HG03439 (cell line): ENCODE measurements at regions not wholly inside any gene's neighbourhood (a gene's known extent, or its start where the extent isn't known, plus 50 kb on each side); places are given as distances from the start of the nearest gene placed in this dataset.
"Not testable (repeated sequence)": the region's sequence is repeated elsewhere in the genome, so short reads cannot be mapped to it uniquely, and the experiment has no call there.

Experiments
- ATAC-seq: cut with Tn5 transposase; IDR thresholded peaks from one replicate; pipeline ENCODE4 v1.9.1; 2021; ENCODE audit warnings: mild to moderate bottlenecking, moderate library complexity; ENCODE audit not compliant: unreplicated experiment

DNA sequence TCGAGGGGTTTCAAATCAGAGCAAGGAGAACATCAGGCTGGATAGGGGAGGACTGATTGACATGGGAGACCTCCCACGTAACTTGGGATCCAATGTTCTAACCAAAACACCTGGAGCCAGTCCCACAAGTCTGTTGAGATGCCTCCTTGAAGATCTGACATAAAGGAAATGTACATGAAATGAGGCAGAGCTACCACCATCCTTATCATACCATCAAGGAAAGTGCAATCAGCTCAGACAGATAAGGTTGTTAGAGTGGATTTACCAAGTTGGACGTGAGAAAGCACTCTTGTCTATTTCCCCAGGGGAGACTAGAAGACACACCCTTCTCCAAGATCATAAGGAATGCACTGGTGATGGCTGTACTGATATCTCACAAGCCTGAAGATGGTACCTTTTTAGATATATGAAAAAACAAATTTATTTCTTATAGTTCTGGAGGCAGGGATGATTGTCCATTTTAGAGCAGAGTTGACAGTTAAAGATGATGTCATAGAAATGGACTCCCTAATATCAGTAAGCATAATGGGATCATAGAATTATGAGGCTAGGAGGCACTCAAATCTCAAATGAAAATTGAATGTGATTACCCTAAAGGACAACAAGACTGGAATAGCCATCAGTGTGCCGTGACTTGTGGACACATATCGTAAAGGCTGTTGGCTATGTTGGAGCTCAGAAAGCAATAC lies 129.1 kb upstream of the RAB4A start:
- no peak for ATAC-seq

DNA sequence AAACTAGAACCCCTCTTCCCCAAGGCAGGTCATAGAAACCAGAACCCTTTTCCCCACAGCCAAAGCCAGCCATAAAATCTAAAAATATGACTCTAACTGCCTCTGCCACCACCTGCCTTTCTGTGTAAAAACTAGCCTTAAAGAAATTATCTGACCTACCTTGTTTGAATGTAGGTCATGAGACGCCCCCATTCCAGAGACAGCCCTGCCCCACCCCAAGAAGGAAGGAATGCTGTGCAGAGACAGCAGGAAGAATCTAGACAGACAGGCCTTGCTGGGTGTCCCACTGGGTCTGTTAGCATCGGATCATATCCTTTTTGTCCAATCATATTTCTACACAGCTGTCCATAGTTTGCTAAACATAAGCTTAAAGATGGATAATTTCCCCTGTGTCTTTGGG lies 128.4 kb upstream of the RAB4A start:
- no peak for ATAC-seq

DNA sequence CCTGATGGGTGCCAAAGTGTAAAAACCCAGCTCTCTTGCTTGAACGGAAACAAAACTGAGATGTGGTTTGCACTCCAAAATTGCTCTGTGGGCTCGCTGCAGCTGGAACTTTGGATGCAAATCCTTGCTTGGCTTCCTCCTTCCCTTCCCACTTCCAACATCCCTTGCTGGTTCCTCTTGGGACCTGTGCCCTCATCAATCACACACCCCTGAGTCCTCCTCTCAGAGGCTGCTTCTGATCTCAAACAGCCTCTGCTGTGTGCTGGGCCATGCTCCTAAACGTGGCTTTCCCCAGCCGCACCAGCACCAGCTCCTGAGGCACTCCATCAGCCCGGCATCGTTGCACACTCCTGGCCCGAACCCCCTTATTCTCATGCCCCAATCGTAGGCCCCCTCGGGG lies 124.3 kb upstream of the RAB4A start:
- no peak for ATAC-seq

DNA sequence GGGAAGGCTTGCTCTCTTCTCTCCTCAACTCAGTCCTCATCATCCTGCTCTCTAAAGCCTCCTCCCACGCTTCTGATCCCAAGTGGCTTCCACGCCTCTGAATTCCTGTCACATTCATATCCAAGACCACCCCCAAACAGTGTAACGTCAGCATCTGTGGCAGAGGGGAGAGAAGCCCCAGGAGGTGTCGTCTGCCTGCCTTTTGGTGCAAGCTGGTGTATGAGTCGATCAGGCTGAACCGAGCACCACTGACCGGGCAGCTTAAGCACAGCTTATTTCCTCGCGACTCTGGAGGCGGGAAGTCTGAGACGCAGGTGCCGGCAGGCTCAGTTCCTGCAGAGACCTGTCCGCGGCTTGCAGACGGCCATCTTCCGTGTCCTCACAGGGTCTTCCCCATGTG lies 123.8 kb upstream of the RAB4A start:
- ATAC-seq, result no peak

DNA sequence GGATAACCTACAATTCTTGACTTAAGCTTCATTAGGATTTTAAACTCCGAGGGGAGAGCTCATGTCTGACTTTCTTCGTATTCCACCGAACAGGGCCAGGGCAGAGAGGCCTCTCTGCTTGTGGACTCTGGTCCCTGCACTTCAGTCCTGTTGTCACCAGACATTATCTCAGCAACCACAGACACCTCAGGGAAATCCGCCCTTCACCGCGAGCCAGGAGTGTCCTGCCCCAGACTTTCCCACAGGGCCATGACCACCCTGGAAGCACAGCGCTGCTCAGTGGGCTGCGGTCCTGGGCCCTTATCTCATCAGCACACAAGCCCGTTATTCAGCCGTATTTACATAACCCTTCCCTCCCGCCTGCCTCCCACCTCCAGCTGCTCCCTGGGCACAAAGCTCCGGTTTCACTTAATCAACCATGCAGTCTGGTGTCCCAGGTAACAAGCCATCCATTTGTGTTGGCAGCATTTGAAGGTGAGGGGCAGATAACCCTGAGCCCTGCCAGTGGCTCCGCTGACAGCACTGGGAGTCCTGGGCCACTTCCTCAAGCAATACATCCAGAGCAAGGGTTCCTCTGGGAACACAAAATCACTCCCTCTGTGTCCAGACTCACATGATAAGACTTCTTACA lies 122.8 kb upstream of the RAB4A start:
- no peak for ATAC-seq

DNA sequence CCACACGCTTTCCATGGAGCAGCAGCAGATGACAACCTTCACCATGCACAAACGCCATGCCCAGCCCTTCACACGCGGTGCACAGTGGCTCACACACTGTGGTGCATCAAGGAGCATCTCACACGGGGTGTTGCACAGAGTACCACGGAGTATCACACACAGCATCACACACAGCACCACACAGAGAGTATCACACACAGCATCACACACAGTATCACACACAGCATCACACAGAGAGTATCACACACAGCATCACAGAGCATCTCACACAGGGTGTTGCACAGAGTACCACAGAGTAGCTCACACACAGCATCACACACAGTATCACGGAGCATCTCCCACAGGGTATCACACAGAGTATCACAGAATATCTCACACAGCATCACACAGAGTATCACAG lies 122.2 kb upstream of the RAB4A start:
- ATAC-seq, result no peak

DNA sequence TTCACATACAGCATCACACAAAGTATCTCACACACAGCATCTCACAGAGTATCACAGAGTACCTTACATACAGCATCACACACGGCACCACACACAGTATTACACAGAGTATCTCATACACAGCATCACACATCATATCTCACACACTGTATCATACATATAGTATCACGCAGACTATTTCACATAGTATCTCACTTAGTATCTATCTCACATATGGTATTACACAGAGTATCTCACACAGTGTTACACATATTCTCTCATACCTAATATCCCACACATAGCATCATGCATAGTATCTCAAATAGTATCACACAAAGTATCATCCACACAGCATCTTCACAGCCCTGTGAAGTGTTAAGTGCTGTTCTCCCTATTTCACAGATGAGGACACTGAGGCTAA lies 121.5 kb upstream of the RAB4A start:
- no peak for ATAC-seq

DNA sequence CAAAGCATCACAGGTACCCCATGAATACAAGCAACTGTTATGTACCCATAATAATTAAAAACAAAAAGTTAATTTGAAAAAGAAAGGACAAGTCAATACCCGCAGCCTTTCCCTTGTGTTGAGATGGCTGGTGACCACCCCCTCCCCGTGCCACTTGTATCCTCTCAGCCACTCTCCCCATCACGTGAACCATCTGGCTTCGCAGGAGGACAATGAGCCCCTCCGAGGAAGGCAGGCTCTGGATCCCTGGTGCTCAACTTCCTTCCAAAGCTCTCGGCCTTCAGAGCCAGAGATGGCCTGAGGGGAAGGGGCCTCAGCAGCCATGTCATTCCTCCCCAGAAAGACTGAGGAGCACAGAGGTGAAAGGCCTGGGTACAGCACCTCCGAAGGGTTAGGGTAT lies 120.4 kb upstream of the RAB4A start:
- ATAC-seq, result no peak

DNA sequence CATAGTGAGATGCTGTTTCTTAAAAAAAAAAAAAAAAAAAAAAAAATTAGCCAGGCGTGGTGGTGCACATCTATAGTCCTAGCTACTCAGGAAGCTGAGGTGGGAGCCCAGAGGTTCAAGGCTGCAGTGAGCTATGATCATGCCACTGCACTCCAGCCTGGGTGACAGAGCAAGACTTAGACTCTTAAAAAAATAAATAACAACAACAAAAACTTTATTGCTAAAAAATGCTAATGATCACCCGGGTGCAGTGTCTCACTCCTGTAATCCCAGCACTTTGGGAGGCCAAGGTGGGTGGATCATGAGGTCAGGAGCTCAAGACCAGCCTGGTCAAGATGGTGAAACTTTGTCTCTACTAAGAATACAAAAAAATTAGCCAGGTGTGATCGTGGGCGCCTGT lies 119.5 kb upstream of the RAB4A start:
- not testable (repeated sequence) for ATAC-seq

DNA sequence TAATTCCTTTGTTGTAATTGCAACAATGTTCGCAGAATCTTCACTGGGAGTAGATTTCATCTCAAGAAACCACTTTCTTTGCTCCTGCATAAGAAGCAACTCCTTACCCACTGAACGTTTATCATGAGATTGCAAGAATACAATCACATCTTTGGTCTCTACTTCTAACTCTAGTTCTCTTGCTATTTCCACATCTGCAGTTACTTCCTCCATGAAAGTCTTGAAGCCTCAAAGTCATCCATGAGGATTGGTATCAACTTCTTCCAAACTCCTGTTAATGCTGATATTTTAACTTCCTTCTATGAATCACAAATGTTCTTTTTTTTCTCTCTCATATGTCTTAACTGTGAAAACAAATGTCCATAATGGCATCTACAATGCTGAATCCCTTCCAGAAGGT lies 118.6 kb upstream of the RAB4A start:
- ATAC-seq, result no peak

DNA sequence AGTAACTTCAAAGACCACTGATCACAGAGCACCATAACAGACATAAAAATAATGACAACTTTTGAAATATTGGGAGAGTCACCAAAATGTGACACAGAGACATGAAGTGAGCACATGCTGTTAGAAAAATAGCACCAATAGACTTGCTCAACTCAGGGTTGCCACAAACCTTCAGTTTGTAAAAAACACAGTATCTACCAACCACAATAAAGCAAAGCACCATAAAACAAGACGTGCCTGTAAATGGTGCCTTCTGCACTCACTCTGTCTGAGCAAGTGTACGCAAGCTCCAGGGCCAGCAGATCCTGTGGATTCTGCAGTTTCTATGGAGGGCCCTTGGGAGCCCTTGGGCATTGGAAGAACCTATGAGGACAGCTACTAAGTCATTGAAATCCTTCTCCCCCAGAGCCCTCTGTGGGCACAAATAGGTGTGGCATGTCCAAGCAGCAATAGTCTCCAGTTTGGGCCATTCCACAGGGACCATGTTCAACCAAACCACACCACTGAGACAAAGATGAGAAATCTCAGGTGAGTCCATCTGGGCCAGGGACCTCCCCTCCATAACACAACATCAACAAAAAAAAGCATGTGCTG lies 116.9 kb upstream of the RAB4A start:
- ATAC-seq, result no peak

DNA sequence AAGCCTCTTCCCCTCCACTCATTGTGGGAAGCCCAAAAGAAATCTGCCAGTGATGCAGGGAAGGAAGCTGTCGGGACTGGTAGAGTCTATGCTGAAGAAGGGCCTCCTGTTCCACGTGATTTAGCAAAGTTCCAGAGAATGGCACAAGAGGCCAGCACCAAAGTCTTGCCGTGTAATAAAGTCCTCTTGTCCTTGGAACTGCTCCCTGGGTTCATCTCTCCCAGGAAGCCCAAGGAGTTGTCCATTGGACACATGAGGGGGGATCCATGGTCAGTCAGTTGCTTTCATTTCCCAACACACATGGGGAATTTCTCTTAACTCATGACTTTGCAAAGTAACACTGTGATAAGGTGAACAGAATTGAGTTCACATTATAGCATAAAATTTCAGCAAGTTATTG lies 116.1 kb upstream of the RAB4A start:
- ATAC-seq, result no peak

DNA sequence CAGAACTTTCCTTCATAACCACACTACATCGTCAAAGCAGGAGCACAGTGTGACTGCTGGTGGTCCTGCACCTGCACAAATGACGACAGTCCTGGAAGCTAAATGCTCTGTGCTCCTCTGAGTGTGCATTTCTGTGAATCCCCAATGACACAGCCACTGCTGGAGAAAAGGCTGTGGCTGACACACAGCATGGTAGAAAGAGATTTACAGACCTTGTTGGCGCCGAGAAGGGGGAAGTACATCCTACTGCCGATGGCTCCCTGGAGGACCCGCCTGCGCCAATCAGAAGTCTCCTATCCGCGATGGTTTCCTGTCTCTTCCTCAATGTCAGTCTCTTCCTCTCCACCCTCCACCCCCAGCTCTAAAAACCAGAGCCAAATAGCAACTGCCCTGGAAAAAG lies 115.4 kb upstream of the RAB4A start:
- ATAC-seq, result no peak

DNA sequence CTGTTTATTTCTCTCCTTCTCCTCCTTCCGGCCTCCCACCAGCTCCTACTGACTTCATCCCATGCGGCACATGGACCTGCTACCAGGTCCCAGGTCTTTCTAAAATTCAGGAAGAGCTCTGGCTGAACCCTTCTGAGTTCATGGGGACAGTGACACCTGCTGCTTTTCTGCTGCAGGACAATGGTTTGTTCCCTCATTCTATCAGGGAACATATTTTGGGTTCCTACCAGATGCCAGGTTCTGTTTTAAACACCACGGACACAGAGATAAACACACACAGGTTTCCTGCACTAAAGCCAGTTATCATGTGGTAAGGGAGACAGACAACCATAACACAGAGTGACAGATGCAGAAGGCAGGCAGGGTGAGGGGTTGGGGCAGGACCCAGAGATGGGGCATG lies 114.0 kb upstream of the RAB4A start:
- no peak for ATAC-seq

DNA sequence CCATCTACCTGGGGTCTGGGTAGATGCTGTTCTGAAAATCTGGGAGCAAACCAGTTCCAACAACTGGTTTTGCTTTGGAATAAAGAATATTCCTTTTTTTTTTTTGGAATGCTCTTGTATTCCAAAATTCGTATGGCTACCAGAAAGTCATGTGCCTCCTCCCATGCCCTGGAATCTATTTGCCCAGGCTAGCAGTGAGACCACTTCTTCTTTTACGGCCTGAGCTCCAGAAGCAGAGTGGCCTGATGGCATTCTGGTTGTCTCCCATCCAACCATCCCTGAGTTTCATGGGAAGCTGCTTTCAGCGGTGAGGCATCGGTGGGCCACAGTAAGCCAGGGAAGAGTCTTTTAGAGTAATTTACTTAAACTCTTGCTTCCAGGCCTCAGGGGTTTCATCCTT lies 113.4 kb upstream of the RAB4A start:
- ATAC-seq, result no peak

DNA sequence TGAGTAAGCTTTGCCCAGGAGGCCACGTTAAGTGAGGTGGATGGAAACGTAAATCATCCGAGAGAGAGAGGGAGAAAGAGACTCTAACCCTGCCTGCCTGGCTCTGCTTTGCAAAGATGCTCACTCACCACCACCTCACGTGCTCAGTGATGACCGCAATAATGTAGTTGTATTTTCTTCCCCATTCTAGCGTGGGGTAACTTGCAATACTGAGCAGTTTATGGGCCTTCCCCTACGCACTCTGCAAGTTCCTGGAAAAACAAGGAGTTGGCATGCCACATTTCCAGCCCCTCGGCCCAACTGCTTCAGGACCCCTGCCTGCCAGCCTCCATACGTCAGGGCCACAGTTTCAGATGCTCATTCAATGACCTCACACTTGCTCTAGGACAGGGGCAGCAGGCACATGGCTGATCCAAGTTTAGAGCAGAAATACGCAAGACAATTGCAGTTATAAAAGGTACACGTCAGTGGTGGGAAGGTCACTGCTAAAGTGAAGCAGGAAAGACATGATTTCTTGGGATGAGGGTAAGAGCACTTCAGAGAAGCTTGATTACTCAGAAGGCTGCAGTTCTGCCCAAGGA lies 112.5 kb upstream of the RAB4A start:
- no peak for ATAC-seq

DNA sequence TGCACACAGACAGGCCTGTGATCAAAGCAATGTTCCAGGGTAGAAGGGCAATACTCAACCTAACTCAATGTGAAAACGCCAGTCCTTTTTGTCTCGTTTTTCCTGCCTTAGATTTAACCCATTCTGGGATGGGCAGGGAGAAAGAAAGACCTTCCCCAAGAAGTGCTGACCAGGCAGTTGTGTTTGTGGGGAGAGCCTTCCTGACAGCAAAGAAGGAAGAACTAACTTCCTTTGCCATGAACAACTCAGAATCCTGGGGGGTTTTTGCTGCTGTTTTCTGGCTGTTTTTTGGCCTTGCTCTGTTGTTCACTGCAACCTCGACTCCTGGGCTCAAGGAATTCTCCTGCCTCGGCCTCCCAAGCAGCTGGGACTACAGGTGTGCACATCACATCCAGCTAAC lies 112.0 kb upstream of the RAB4A start:
- ATAC-seq, result no peak

DNA sequence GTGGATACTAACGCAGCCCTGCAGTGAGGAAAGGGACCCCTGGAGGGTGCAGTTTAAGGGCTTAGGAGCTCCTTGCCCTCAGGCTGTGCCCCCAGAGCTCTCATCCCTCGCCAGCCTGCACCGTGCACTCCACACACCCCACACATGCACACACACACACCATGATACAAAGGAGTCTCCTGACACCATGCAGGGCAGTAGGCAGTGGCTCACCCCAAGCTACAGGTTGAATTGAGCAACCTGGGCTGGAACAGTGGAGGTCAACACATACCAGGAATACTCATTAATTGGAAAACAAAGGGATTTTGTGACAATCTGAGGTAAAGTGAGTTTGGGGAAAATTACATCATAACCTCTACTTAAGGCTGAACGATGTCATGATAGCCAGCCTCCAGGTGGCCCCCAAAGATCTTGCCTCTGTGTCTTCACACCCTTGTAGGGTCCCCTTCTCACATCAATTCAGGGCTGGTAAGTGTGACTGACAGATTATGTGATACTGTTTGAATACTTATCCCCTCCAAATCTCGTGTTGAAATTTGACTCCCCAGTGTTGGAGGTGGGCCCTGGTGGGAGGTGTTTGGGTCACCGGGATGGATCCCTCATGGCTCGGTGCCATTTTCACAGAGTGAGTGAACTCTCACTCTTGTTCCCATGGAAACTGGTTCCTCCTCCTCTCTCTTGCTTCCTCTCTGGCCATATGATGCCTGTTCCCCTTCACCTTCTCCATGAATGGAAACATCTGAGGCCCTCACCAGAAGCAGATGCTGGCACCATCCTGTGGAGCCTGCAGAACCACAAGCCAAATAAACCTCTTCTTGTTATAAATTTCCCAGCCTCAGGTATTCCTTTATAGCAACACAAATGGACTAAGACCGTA lies 111.0 kb upstream of the RAB4A start:
- ATAC-seq, result no peak

DNA sequence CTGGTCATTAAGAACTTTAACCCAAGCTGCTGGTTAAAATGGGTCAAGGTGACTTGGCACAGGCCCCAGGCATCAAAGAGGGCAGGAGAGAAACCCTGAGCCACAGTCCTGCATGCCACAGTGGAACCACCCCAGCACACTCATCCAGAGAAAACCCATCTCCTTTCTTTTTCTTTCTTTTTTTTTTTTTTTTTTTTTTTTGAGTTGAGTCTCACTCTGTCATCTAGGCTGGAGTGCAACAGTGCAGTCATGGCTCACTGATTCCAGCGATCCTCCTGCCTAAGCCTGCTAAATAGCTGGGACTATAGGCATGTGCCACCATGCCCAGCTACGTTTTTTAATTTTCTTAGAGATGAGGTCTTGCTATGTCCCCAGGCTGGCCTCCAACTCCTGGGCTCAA lies 109.2 kb upstream of the RAB4A start:
- ATAC-seq, result no peak

DNA sequence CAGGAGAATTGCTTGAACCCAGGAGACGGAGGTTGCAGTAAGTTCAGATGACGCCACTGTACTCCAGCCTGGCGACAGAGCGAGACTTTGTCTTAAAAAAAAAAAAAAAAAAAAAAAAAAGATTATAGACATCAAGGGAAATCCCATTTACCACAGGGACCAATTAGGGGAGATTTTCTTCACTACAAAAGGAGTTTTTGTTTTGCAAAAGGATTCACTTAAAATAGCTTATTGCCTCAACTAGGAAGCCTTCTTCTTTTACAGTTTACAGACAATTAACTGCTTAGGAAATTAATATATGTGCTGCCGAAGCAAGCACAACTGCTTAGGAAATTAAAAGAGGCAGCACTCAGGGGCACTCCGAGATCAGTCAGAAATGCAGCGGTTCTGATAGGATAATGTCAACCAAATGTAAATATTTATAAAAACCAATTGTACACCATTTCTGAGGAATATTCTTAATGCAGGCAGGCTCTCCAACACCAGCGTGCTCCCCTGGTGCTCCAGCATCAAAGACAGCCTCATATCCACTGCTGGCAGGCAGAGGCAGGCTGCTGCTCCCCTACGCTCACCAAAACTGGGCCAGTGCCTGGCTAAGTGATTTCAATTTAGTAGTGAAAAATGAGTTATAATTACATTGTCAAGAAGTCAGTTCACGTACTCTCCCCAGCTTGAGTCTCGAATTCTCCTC lies 107.9 kb upstream of the RAB4A start:
- ATAC-seq, result no peak

DNA sequence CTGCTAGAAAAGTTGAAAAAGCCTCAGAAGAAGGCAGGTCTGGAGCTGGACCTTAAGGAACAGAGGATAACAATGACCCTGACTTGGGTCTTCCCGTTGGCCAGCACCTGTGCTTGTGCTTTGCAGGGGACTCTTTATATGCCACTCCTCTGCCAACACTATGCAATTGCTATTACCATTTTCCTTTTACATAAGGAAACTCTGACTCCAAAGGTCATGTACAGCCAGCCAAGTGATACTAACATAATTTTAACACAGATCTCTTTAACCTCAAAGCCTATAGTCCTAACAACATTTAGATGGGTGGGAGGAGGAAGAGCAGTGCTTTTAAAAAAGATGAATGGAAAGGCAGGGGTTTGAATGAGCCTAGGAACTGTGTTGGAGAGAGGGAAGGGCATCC lies 106.6 kb upstream of the RAB4A start:
- ATAC-seq, result no peak
